GM21381 (cell line): ENCODE measurements at regions not wholly inside any gene's neighbourhood (a gene's known extent, or its start where the extent isn't known, plus 50 kb on each side); places are given as distances from the start of the nearest gene placed in this dataset.
"Not testable (repeated sequence)": the region's sequence is repeated elsewhere in the genome, so short reads cannot be mapped to it uniquely, and the experiment has no call there.

Experiments
- ATAC-seq: cut with Tn5 transposase; IDR thresholded peaks from one replicate; pipeline ENCODE4 v1.9.1; 2021; ENCODE audit warnings: mild to moderate bottlenecking, moderate library complexity; ENCODE audit not compliant: unreplicated experiment

DNA sequence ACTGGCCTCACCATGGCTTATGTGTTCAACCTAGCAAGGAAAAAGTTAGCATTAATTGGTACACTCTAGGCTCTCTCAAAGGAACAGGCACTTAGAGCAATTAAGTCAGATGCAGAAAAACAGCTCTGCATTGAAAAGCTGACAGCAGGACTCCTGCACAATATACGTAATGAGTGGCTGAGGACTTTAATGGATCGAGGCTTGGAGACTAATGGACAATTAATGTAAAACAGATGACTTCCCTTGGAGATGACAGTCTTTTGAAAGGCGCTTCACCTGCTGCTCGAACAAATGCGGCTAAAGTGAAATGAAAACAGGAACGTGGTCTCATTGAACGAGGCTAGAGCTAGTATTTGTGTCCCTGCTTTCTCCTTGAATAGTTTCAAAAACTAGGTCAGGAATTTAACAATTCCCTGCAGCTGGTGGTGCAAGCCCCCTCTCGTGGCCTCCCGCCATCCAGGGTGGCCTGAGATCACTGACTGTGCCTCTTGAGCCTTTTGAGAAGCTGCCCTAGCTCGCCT lies 137.1 kb downstream of the ELOVL4 start:
- no peak for ATAC-seq

DNA sequence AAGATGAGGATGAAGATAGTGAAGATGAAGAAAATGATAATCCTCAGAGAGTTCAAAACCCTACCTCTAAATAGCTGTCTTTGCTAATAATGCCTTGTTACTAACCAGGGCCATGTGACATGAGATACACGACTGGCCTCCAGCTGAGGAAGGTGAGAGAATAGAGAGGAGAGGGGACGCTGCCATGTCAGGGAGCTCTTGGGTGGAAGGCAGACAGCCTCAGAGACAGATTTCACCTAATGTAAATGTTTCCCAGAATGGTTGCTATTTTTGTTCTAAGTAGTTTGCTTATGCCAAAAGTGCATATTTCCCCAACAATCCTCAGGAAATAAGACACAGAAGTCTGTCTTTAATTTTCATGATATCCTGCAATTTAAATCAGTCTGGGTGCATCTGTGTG lies 138.4 kb downstream of the ELOVL4 start:
- no peak for ATAC-seq

DNA sequence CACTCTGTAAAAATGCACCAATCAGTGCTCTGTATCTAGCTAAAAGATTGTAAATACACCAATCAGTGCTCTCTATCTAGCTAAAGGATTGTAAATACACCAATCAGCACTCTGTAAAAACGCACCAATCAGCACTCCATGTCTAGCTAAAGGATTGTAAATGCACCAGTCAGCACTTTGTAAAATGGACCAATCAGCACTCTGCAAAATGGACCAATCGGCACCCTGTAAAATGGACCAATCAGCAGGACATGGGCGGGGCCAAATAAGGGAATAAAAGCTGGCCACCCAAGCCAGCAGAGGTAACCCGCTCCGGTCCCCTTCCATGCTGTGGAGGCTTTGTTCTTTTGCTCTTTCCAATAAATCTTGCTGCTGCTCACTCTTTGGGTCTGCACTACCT lies 140.7 kb downstream of the ELOVL4 start:
- not testable (repeated sequence) for ATAC-seq

DNA sequence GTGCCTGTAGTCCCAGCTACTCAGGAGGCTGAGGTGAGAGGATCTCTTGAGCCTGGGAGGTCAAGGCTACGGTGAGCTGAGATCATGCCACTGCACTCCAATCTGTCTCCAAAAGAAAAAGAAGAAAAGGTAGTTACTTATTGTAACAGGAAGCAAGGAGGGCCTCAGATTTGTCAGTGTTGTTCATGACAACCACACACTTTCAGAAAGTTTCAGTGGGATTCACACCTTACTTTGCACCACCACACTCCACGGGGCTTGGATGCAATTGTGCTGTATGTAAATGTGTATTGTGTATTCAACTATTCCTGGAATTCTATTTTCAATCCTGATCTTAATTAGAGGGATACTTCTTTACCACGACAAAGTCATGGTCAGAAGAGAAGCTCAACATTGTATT lies 142.6 kb downstream of the ELOVL4 start:
- no peak for ATAC-seq

DNA sequence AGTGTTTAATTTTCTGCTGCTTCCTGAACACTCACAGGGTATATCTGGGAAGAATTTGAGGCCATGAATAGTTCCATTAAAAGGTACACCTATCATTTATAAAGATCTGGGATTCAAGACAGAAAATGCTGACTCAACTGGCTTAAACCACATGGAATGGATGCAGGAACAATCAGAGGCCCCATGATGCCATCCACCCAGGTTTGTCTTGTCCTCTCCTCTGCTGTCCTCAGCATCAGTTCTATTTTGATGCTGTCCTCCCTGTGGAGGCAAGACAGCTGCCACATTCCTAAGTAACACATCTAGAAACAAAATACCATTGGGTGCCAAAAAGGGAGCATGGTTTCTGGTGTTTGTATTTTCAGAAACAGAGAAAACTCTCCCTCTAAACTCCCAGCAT lies 143.4 kb downstream of the ELOVL4 start:
- no peak for ATAC-seq

DNA sequence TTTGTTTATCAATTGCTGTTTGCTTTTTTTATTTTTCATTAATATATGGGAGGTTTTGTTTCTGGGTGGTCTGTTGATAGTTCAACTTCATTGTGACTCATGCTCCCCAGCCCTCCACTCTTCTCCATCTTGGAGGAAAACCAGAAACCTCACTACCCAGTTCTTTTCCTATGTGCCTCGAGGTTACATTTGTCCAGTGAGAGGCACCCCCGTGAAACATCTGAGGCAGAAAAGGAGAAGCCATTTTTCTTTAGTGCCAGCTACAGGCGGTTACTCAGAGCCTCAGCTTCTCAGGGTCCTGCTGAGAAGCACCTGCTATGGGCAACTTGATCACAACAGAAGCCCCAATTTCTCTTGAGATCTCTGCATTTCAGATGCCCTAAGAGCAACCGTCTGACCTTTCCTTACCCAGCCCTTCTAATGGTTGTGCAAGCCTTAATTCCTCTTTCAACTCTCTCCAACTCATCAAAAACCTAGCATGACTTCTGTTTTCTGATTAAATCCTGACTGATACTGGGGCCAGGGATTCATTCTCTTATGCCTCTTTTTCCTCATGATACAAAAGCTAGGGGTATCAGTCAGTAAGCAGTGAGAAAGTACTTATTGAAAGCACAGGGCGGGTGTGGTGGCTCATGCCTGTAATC lies 144.6 kb downstream of the ELOVL4 start:
- ATAC-seq = no peak

DNA sequence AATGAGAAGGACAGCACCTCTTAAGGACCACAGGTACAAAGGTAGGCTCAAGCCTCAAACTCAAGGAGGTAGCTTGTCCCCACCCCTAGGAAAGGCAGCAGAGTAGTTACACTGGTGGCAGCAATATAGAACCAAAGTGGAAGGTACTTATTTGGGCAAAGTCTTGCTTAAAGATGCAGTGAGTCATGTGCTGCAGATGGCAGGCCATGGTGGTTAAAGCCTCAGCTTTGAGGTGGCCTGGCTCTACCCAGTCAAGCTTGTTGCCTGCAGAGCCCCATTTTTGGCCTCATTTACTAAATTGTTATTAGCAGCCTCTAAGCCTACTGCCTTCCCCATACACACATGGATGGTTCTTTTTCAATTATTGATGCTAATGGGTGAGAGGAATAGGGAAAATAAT lies 146.0 kb downstream of the ELOVL4 start:
- ATAC-seq = no peak

DNA sequence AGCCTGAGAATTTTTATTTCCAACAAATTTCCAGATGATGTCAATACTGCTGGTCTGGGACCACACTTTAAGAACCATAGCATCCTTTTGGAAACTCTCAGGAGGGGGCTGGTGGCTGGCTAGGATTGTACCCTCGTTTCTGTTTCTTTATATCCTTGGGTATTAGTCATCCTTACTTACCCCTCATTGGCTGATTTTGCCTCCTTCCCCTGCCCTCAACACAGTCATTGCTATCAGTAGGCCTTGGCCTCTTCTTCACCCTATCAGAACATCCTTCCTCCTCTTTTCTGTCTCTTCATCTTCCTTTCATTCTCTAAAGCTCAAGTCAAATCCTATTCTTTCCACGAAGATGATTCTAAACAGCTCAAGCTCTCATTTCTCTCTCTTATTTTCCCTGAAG lies 148.5 kb downstream of the ELOVL4 start:
- no peak for ATAC-seq

DNA sequence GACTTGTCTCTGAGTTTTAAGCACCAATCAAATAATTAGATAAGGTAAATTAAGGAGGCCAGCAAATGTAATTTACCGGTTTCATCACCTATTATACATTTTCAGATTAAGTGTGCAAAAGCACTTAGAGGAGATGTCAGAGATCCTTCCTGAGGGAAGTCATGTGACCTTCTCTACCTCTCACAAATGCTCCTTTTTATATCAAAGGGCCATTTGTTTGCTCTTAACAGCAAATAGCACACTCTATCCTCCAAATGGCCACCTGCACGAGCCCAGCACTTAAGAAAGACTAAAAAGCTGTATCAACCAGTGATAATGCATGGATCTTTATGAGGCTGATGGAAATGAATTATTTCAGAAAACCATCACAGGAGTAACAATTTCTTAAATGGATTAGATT lies 149.4 kb downstream of the ELOVL4 start:
- ATAC-seq = no peak

DNA sequence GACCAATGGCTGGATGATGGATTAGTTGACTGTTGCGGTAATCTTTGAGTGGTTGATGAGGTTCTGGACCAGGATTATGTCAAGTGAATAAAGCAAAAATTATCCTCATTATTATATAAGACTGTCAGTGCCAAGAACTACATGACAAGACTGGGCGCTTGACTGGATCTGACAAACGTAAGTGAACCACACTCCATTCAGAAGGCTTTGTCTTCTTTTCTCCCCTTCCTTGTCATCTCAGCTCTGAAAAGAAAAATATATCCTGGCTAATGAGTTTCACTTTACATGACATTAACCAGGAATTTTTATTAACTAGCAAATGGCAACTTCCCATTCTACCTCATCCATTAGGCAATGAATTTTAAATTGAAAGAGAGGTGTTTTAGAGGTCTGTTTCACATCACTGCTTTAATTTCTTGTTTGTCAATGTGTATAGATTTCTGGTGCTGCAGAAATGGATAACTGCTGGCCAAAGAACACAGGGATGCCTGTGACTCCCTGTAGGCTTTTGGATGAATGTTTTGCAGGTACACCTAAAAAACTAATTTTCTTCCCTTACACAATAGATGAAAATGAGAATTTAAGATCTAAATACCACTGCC lies 150.1 kb downstream of the ELOVL4 start:
- ATAC-seq = no peak

DNA sequence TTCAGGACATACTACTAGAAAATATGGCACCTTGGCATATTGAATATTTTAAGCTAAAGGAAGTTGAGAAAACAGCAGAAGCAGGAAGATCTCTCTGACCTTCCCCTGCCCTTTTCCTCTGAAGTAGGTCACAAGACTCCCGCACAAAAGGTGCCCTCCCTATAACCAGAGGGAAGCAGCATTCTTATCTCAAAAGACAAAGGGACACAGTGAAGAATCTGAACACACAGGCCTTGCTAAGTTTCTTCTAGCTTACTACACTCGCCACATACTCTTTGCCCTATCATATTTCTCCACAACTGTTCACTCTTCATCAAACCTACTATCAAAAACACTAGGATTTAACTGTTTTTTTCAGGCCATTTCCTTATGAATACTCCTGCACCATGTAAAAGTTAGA lies 151.2 kb downstream of the ELOVL4 start:
- ATAC-seq = no peak

DNA sequence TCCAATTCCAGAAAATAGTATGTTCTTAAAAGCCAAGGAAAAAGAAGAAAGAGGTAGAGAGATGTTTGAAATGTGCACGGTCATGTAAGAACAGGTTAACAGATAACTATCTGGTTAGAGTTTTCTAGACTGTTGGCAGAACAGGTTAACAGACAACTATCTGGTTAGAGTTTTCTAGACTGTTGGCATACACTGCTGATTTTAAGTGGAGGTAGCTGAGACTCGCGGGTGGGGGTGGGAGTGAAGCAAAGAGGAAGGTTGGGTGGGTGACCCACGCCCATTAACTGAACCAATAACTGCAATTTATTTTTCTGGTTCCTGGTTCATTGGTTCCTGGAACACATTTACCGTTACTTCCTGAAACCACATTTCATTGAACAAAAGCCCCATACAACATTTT lies 157.5 kb downstream of the ELOVL4 start:
- no peak for ATAC-seq

DNA sequence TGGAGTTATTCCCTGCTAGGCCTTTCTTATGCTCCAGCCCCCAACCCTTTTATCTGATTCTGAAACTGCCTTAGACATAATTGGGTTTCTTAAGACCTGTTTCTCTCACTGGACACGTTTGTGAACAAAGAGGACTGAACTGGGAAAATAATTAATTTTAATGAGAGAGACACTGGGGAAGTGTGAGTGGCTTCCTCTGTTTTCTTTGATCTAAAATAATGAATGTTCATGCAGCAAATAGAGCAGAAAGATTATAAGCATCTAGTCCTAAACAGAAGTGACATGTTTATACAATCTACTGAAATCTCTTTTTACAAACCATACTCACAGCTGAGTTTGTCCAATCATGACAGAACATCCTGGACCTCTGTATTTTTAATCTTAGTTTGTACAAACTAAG lies 157.6 kb downstream of the SH3BGRL2 start:
- ATAC-seq = no peak

DNA sequence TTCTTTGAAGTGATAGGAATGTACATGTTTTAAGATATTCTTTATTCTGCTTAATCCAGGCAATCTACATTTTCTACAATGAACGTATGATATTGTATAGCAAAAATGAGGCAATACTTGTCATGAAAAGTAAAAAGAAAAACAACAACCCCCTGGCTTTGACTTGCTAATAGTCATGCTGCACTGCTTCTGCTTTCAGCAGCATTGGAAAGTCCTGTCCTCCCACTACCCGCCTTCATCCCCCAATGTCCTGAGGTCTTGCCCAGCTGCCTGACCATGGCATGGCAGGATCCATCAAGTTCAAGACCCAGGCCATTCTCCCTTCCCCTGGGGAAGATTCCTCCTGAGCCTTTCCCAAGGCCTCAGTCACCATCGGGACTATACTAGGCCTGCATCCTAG lies 156.5 kb downstream of the SH3BGRL2 start:
- no peak for ATAC-seq

DNA sequence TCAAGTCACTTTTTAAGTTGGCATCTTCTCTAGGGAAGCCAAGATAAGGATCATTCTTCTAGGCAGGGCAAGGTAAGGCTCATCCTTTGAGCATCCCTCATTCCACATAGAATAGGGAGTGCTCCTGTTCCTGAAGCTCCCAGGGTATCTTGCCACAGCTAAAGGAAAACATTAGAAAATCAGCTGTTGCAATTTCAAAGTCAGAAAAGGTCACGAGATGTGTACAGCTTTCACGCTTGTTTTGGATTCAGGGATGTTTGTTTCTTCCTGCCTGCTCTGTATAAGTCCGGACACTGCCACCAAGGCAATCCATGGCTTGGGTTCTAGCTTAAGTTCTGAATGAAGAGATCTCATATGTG lies 153.2 kb downstream of the SH3BGRL2 start:
- ATAC-seq = no peak

DNA sequence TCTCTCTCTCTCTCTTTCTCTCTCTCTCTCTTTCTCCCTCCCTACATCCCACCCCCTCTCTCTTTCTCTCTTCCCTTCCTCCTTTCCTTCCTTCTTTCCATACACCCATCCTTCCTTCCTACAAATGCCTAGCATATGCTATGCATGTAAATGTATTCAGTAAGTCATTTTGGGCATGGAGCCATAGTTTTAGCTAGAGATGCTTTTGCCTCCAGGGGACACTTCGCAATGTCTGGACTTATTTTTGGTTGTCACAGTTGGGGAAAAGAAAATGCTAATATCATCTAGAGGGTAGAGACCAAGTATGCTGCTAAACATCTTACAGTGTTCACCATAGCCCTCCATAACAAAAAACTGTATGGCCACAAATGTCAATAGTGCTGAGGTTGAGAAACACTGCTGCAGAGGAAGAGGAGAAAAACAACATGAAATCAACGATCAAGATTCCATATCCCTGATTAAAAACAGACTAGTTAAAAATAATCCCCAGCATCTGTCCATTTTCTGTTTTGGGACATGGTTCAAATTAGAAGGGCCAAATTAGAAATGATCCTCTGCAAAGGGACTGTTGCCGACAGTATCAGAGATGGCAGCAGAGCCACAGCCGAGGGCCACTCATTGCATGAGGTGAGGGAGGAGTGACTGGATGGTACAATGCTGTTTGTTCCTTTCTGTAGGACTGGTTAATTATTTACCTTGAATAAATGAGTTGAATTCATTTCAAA lies 152.7 kb downstream of the SH3BGRL2 start:
- no peak for ATAC-seq

DNA sequence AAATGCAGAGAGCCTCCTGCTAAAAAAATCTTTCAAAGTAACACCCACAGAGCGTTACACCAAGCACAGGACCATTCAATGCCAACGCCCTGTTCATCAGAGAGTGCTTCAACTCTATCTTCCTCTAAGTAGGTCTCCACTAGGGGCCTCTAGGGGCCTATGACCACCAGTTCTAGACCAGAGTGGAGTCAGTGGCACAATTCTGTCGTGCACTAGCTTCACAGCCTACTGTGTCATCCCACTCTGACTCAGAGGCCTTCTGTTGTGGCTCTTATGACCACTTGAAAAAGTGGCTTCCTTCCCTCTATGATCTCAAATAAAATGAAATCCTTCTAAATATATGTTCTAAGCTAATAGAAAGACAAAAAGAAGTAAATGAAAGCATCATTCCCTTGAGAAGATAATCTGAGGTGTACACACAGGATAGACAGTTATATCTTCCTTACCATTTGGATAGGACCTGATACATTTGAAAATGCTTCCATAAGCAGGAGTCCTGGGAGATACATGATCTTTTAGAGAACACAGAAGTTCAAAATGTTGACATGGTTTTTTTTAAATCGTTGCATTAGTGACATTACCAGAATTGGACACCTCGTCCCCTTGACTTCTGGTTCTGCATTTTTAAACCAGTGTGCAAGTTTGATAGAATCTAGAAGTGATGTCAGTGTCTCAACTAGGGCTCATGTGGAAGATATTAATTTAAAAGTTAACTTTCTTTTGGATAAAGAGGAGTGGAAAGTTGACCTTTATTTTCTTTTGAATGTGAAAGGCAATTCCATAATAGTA lies 151.9 kb downstream of the SH3BGRL2 start:
- no peak for ATAC-seq

DNA sequence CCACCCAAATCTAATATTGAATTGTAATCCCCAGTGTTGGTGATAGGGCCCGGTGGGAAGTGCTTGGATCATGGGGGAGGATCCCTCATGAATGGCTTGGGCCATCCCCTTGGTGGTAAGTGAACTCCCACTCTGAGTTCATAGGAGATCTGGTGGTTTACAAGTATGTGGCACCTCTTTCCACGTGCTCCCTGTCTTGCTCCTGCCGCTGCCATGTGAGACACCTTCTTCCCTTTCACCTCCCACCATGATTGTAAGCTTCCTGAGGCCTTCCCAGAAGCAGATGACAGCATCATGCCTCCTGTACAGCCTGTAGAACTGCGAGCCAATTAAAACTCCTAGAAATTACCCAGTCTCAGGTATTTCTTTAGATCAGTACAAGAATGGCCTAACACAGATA lies 150.8 kb downstream of the SH3BGRL2 start:
- no peak for ATAC-seq

DNA sequence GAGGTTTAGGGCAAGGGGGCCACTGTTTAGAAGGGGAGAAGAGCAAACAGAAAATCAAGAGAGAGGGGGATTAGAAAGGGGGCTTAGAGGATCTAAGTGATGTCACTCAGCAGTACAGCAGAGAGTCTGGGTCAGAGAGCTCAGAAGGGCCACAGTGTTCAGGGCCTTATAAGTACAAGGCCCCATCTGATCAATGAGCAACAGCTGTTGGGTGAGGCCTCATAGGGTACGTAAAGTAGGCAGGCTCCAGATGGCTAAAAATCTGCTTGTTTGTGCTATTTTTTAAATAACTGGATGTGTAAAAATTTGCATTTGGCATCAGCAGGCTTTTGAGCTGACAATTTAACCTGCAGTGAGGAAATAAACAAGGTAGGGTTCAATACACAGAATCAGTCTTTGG lies 149.8 kb downstream of the SH3BGRL2 start:
- no peak for ATAC-seq

DNA sequence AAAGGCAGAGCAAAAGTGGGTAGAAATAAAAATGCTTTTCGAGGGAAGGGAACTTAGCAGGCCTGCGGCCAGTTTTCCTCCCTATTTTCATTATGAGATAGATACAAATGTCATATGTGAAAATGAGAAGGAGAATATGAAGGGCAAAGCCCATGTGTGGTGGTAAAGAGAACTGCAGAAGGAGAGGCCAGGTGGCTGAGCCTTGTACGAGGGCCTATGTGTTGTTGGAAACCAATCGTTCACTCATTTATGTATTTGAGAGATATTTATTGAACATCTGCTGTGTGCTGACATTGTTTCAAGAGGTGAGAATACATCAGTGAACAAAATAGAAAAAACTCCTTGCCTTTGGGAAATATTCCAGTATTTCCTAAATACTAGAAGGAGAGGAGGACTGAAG lies 147.7 kb downstream of the SH3BGRL2 start:
- ATAC-seq = no peak

DNA sequence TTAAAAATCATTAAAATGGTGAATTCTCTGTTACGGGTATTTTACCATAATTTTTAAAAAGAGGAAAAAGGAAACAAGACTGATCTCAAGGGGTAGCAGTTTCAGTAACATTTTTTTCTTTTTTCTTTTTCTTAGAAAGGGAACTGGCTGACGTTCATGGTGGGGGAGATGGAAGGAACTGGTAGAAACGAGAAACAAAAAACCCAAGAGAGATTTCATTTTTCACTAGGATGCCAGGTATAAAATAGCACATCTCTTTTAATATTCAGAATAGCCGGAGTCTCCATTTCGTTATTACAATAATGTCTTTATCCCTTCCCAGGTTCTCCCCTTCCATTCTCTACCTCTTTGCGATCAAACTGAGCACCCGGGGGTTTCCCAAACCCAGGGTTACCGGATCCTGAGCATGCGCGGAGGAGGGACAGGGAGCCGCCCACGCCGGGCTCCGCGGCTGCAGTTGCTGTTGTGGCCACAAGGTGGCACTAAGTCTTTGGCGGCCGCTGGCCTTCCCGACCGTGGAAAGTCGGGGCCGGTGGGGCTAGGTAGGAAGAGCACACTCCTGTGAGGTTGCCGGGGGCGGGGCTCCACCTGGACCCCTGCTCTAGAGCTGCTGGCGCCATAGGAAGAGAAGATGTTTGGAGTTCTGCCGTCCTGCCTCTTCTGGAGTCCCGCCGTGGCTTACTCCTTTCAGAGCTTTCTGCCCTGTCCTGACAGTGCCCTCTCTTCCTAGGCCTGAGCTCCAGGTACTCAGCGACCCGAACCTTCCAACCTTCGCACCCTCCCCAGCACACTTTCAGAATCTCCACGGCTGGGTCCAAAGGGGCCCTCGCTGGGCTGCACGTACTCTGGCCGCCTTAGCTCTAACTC lies 146.8 kb downstream of the SH3BGRL2 start:
- ATAC-seq = peak; percentile 95
